Skeletal muscle tissue (tissue), 3 donors: ENCODE measurements at regions not wholly inside any gene's neighbourhood (a gene's known extent, or its start where the extent isn't known, plus 50 kb on each side); places are given as distances from the start of the nearest gene placed in this dataset.

Experiments
- H3K27ac ChIP-seq: one replicate; pipeline ENCODE4 v1.7.0; 2013; ENCODE audit warnings: mild to moderate bottlenecking, low read depth, low read length, inconsistent platforms
- H3K27me3 ChIP-seq, 3 donors: one replicate each; pipeline ENCODE4 v1.7.0; 2013; ENCODE audit warnings: low read length in 3 of 3; ENCODE audit not compliant: control insufficient read depth in 3 of 3, insufficient read depth in 3 of 3
- H3K36me3 ChIP-seq, 3 donors: one replicate each; pipeline ENCODE4 v1.7.0; 2013; ENCODE audit warnings: low read length in 3 of 3; ENCODE audit not compliant: control insufficient read depth in 3 of 3, insufficient read depth in 3 of 3
- H3K4me1 ChIP-seq, 3 donors: one replicate each; pipeline ENCODE4 v1.7.0; 2013; ENCODE audit warnings: low read length in 3 of 3, mild to moderate bottlenecking in 3 of 3; ENCODE audit not compliant: control insufficient read depth in 3 of 3, insufficient read depth in 3 of 3
- H3K4me3 ChIP-seq, 3 donors: one replicate each; pipeline ENCODE4 v1.7.0; 2013; ENCODE audit warnings: low read length in 3 of 3
- H3K9ac ChIP-seq, 3 donors: one replicate each; pipeline ENCODE4 v1.7.0; 2013; ENCODE audit warnings: low read length in 3 of 3, mild to moderate bottlenecking in 3 of 3, moderate library complexity in 2 of 3, low read depth in 1 of 3
- H3K9me3 ChIP-seq, 3 donors: one replicate each; pipeline ENCODE4 v1.7.0; 2013; ENCODE audit warnings: low read length in 3 of 3; ENCODE audit not compliant: control insufficient read depth in 3 of 3
- donor health status: Osteomylitis.

DNA sequence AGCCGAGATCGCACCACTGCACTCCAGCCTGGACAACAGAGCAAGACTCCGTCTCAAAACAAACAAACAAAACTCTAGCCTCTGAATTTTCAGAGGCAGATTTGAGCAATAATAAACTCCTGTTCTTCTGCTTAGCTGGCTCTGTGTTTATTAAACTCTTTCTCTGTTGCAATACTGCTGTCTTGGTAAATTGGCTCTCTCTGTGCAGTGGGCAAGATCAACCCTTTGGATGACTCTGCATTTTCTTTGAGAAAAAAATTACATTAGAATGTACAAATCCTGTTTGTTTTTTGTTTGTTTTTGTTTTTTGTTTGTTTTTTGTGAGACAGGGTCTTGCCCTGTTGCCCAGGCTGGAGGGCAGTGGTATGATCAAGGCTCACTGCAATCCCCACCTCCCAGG lies 75.8 kb upstream of the RPH3AL start:
- Histone ChIP-seq H3K36me3 (no peaks in the 10 kb centered on the region), H3K4me3 (no peak overlapping the region), H3K9me3 (no peaks in the 10 kb centered on the region), H3K4me1 (no peaks in the 10 kb centered on the region), H3K27me3 (peaks cover 0 to 2% (median 0%) of the 10 kb centered on the region in 3 donors), H3K9ac (no peak overlapping the region), H3K27ac (no peak overlapping the region)

DNA sequence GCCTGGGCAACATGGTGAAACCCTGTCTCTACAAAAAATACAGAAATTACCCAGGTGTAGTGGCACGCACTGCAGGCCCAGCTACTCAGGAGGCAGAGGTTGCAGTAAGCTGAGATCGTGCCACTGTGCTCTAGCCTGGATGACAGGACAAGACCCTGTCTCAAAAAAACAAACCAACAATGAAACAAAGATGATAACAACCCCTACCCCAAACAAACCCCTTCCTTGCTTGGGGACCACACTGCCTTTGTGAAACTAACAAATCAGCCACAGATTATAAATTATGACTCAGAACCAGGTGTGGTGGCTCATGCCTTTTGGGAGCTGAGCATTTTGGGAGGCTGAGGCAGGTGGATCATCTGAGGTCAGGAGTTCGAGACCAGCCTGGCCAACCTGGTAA lies 75.3 kb upstream of the RPH3AL start:
- Histone ChIP-seq H3K4me3 (no peak overlapping the region), H3K36me3 (no peaks in the 10 kb centered on the region), H3K9me3 (no peaks in the 10 kb centered on the region), H3K27me3 (peaks cover 0 to 2% (median 0%) of the 10 kb centered on the region in 3 donors), H3K4me1 (no peaks in the 10 kb centered on the region), H3K27ac (no peak overlapping the region), H3K9ac (no peak overlapping the region)

DNA sequence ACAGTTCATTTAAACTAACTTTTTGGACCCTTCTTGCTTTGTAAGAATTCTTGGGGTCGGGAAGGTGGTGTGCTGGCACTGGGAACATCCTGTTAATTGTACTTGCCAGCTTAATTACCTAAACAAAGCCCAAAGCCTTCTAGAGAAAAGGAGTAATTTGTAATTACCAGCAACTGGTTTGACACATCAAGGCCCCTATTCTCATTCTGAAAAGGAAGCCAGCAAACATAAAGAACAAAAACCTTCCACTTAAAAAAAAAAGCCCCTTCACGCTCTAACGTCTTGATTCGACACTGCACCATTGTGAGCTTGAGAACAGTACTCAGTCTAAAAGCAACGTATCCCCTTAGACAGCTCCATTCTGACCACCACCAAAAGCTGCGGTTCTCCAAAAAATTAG lies 74.7 kb upstream of the RPH3AL start:
- no peaks in the 10 kb centered on the region for H3K36me3 ChIP-seq
- no peak overlapping the region for H3K4me3 ChIP-seq
- H3K27ac ChIP-seq = no peak overlapping the region
- H3K27me3 ChIP-seq = peaks cover 0 to 6% (median 0%) of the 10 kb centered on the region in 3 donors
- no peaks in the 10 kb centered on the region for H3K4me1 ChIP-seq
- no peak overlapping the region for H3K9ac ChIP-seq
- no peaks in the 10 kb centered on the region for H3K9me3 ChIP-seq

DNA sequence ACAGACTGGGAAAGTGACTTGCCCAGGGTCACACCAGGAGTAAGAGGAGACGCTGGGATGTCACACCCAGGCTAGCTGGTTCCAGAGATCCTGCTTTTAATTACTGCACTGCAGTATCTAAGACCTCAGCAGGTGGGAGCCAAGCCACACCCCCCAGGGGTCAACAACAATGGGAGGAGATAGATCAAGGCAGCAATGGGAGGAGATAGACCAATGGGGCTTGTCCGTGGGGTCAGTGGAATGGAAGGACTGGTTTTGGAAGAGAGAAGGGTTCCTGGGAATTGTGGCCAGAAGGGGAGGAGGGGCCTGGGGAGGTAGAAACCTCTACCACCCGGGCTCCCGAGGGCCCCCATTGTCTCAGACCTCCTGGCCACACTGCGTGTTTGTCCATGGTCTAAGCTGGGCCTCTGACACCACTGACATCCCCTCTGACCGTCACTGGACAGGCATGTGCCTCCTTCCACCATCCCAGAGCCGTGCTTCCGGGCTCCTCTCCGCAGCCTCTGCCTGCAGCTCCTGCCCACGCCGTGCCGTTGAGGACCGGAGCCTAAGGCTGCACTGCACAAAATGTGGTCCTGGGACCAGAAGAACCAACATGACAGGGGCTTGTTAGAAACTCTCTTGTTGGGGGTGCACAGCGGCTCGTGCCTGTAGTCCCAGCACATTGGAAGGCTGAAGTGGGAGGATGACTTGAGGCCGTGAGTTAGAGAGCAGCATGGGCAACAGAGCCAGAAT lies 69.8 kb upstream of the RPH3AL start:
- H3K9me3 ChIP-seq = no peaks in the 10 kb centered on the region
- no peak overlapping the region for H3K9ac ChIP-seq
- H3K4me1 ChIP-seq = no peaks in the 10 kb centered on the region
- H3K4me3 ChIP-seq = no peak overlapping the region
- peaks cover 0 to 15% (median 0%) of the 10 kb centered on the region in 3 donors for H3K27me3 ChIP-seq
- no peaks in the 10 kb centered on the region for H3K36me3 ChIP-seq
- no peak overlapping the region for H3K27ac ChIP-seq

DNA sequence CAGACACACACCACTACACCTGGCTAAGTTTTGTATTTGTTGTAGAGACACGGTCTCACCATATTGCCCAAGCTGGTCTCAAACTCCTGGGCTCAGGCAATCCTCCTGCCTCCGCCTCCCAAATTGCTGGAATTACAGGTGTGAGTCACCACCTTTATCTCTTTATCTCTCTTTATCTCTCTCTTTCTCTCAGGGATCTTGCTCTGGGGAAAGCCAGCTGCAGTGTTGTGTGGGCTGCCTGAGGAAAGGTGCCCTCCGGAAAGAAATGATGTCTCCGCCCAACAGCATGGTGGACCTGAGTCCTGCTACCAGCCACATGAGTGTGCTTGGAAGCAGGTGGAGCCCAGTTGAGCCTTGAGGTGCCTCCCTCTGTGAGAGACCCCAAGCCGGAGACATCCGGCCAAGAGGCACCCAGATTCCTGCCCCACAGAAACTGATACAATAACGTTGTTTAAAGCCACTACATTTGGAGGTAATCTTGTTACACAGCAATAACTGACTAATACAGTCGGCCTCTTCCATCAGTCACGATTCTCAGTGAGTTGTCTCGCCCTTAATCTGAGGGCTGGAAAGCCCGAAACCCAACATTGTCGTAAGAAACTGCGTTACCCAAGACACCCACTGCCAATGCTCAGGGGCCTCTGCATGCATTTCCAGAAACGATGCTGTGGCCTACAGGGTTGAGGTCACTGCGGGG lies 68.0 kb upstream of the RPH3AL start:
- H3K9ac ChIP-seq = no peak overlapping the region
- H3K4me3 ChIP-seq = no peak overlapping the region
- H3K9me3 ChIP-seq = no peaks in the 10 kb centered on the region
- no peaks in the 10 kb centered on the region for H3K36me3 ChIP-seq
- no peak overlapping the region for H3K27ac ChIP-seq
- peaks cover 0 to 15% (median 0%) of the 10 kb centered on the region in 3 donors for H3K27me3 ChIP-seq
- no peaks in the 10 kb centered on the region for H3K4me1 ChIP-seq

DNA sequence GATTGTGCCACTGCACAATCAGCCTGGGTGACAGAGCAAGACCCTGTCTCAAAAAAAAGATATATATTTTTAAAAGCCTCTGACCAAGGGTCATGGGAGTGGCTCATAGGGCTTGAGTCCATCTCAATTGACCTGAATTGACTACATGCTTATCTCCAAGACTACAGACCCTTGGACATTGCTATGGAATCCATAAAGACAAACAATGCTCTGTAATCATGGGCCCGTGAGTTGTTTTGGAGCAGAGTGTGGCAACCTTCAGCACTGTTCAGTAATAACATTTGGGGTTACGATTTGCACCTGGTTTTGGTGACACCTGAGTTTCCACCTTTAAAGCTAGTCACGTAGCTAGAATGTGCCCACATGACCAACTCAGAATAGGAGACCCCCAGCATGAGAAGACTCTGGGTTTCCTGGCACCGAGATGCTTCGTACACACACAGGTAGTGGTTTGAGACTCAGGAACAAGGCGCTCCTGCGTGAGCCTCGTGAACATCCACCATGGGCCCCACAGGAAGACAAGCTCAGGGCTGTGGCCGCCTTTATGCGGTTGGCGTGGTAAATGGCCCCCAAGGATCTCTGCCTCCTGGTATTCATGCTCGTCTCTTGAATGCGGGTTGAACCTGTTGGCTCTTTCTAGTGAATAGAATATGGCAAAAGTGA lies 66.6 kb upstream of the RPH3AL start:
- H3K27ac ChIP-seq = no peak overlapping the region

DNA sequence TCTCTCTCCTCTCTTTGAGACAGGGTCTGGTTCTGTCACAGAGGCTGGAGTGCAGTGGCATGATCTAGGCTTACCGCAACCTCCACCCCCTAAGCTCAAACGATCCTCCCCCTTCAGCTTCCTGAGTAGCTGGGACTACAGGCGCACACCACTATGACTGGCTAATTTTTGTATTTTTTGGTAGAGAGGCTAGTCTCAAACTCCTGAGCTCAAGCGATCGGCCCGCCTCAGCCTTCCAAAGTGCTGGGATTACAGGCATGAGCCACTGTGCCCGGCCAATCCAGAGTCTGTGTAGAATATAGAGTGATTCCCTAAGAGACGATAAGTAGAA lies 65.8 kb upstream of the RPH3AL start:
- Histone ChIP-seq H3K27ac (no peak overlapping the region), H3K4me1 (no peaks in the 10 kb centered on the region), H3K9me3 (no peaks in the 10 kb centered on the region), H3K9ac (no peak overlapping the region), H3K36me3 (peaks cover 0 to 5% (median 0%) of the 10 kb centered on the region in 3 donors), H3K27me3 (peaks cover 0 to 13% (median 0%) of the 10 kb centered on the region in 3 donors), H3K4me3 (no peak overlapping the region)

More for the DNA sequence above, 66.6 kb upstream of the RPH3AL start:
- Histone ChIP-seq H3K9me3 (no peaks in the 10 kb centered on the region), H3K4me3 (no peak overlapping the region), H3K9ac (no peak overlapping the region), H3K27me3 (peaks cover 0 to 15% (median 0%) of the 10 kb centered on the region in 3 donors), H3K4me1 (no peaks in the 10 kb centered on the region), H3K36me3 (peaks cover 0 to 5% (median 0%) of the 10 kb centered on the region in 3 donors)

DNA sequence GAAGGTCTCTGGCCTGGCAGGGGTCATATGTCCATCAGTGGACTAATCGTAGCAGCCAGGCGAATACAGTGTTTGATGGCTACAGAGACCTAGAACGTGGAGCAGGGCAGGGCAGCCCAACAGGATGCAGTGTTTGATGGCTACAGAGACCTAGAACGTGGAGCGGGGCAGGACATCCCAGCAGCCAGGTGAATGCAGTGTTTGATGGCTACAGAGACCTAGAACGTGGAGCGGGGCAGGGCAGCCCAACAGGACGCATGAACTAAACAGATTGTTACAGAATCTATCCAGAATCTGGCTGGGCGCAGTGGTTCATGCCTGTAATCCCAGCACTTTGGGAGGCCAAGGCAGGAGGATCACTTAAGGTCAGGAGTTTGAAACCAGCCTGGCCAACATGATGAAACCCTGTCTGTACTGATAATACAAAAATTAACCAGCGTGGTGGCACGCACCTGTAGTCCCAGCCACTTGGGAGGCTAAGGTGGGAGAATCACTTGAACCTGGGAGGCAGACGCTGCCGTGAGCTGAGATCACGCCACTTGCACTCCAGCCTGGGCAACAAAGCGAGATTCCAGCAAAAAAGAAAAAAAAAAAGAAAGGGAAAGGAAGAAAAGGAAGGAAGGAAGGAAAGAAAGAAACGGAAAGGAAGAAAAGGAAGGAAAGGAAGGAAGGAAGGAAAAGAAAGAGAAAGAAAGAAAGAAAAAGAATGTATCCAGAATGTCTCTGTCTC lies 65.2 kb upstream of the RPH3AL start:
- Histone ChIP-seq H3K36me3 (peaks cover 0 to 5% (median 0%) of the 10 kb centered on the region in 3 donors), H3K9ac (no peak overlapping the region), H3K27me3 (peaks cover 0 to 12% (median 0%) of the 10 kb centered on the region in 3 donors), H3K4me3 (no peak overlapping the region), H3K4me1 (no peaks in the 10 kb centered on the region), H3K27ac (no peak overlapping the region), H3K9me3 (no peaks in the 10 kb centered on the region)

DNA sequence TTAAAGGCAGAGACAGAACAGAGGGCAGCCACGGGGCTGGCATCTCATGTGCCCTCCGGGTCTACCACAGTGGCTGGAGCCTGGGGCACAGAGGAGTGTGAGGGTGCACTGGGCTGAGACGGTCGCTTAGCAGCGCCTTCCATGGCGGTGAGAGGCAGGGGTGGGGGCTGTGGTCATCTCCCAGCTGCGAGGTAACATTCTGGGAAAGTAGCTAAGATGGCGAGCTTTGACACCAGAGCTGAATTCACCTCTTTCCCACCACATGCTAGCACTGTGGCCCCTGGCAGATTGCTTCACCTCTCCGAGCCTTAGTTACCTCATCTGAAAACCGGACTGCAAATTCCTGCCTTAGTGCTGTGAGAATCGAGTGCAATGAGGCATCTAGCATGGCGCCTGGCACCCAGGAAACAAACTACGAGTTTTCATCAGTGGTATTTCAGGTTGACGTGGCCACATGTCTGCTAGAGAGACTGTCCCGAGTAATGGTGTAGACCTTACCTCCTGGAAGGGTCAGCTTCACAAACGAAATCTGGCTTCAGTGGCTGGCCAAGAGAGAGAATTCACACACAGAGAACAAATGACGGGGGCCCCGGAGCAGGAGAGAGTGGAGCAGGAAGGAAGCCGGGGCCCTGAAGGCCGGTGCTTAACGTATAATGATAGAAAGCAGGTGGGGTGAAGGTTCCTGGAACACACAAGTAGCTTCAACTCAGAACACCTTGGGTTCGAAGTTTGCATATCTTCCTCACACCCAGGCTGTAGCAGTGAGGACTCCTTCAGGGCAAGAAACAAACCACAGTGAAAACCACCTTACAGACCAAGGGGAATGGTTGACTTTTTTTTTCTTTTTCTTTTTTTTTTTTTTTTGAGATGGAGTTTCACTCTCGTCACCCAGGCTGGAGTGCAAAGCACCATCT lies 63.9 kb upstream of the RPH3AL start:
- no peak overlapping the region for H3K27ac ChIP-seq
- H3K9ac ChIP-seq = no peak overlapping the region
- H3K9me3 ChIP-seq = no peaks in the 10 kb centered on the region
- H3K4me3 ChIP-seq = no peak overlapping the region
- H3K27me3 ChIP-seq = peaks cover 0 to 4% (median 0%) of the 10 kb centered on the region in 3 donors
- H3K4me1 ChIP-seq = peaks cover 2 to 13% (median 6%) of the 10 kb centered on the region in 3 donors
- peaks cover 0 to 5% (median 0%) of the 10 kb centered on the region in 3 donors for H3K36me3 ChIP-seq
